Fibroblast of the aortic adventitia (primary cell): ENCODE measurements at regions not wholly inside any gene's neighbourhood (a gene's known extent, or its start where the extent isn't known, plus 50 kb on each side); places are given as distances from the start of the nearest gene placed in this dataset.

Experiments
- DNase-seq: peaks from one replicate; pipeline ENCODE4 v3.0.0-alpha.2; 2010; ENCODE audit warnings: low read depth
- H3K4me3 ChIP-seq: 2 replicates; pipeline ENCODE4 v1.5.1; 2011; ENCODE audit warnings: low read depth, mild to moderate bottlenecking, control low read depth, low read length, moderate library complexity
- TF ChIP-seq, protein P1 (sequence below): IDR thresholded peaks from 2 replicates; pipeline ENCODE4 v1.5.1; 2011; ENCODE audit warnings: mild to moderate bottlenecking, low read length, control low read depth, inconsistent platforms; ENCODE audit not compliant: insufficient read depth

DNA sequence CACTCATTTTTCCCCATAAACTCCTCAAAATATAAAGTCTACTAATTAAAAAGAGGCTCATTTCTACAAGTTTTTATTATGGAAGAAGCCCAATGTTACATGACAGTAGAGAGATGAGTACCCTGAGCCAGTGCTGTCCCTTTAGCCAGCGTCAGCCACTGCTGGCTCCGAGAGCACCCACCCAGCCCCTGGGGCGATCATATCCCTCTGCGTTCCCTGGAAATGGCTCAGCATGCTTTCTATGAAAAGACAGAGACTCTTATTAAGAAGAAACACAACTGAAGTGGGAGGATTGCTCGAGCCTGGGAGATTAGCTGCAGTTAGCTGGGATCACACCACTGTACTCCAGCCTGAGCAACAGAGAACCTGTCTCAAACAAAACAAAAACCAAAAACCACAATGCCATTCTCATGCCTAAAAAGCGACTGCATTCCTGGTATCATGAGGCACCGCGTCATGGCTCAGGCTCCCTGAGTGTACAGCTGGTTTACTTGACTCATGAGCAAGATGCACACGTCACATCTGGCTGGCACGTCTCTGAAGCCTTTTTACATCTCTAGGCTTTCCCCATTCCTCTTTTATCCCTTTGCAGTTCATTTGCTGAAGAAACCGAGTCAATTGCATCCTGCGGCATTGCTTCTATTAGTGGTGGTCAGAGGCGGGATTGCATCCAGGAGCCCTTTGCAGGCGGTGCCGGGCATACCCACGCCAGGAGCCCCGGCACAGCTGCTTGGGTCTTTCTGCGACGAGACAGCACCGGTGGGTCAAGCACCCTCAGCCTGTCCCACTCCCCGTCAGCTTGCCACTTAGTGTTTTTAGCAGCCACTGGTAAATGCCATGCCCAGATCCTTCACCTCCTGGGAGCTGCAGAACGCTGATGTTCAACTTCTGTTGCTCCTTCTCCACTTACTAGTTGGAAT, 119.9 kb downstream of the CTTN start:
- TF ChIP-seq, protein P1, sequence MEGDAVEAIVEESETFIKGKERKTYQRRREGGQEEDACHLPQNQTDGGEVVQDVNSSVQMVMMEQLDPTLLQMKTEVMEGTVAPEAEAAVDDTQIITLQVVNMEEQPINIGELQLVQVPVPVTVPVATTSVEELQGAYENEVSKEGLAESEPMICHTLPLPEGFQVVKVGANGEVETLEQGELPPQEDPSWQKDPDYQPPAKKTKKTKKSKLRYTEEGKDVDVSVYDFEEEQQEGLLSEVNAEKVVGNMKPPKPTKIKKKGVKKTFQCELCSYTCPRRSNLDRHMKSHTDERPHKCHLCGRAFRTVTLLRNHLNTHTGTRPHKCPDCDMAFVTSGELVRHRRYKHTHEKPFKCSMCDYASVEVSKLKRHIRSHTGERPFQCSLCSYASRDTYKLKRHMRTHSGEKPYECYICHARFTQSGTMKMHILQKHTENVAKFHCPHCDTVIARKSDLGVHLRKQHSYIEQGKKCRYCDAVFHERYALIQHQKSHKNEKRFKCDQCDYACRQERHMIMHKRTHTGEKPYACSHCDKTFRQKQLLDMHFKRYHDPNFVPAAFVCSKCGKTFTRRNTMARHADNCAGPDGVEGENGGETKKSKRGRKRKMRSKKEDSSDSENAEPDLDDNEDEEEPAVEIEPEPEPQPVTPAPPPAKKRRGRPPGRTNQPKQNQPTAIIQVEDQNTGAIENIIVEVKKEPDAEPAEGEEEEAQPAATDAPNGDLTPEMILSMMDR: no peak
- peak; percentile 18 for DNase-seq

DNA sequence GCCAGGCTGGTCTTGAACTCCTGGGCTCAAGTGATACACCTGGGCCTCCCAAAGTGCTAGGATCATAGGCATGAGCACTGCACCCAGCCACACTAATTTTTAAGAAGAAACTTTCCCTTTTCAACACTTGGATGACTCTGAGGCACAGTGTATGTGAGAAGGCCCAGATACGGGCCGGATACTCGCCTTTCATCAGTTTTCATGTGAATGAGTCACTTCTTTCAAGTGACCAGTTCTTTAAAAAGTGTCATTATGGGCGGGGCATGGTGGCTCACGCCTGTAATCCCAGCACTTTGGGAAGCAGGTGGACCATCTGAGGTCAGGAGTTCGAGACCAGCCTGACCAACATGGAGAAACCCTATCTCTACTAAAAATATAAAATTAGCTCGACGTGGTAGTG, 120.8 kb downstream of the CTTN start:
- DNase-seq: no peak
- H3K4me3 ChIP-seq: no peak overlapping the region
- TF ChIP-seq, protein P1: no peak

More for the DNA sequence above, 119.9 kb downstream of the CTTN start:
- H3K4me3 ChIP-seq: no peak overlapping the region

DNA sequence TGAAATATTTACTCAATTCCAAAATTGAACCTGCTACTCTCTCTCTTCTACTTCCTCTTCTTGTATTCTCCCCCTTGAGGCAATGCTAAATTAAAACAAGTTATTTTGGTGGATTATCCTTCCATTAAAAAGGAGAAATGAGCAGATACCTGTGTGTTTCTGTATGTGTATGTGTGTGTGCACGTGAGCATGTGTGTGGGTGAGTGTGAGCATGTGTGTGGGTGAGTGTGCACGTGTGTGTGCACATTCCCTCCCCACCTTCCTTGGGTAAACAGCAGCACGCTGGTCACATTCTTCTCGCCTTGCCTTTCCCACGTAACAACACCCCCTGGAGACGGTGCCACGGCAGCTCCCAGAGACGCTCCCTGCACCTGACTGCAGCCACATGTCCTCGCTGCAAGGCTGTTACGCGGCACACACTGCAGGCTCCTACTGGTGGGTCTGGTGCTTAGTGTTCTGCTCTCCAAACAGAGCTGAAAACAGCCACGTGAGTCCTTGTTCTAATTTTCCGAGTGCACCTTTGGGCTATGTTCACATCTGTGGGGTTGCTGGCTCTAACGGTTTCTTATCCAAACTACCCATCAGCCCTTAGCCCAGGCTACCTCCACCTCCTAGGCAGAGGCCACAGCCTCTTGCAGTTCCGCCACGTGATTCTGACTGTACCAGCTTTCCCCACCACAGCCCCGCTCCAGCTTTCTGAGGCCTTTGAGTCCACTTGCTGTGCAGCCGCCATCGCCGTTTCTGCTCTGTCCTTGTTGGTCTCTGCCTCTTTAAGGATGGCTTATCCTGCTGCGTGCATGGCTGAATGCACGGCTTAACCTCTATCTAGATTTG, 123.4 kb downstream of the CTTN start:
- no peak overlapping the region for H3K4me3 ChIP-seq
- DNase-seq: no peak
- TF ChIP-seq, protein P1: no peak

DNA sequence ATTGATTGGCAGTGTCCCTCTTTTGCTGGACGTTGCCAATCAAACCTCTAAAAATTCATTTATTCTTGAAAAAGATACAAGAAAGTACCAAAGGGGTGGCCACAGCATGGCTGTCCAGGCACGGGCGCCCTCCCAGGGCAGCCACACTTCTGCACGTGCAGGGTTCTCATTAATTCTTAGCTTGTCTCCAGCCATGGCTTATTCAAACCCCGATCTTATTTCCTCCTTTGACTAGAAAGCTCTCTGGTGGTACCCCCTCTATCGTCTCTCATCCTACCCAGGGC, 123.9 kb downstream of the CTTN start:
- TF ChIP-seq, protein P1: no peak
- no peak overlapping the region for H3K4me3 ChIP-seq
- no peak for DNase-seq

DNA sequence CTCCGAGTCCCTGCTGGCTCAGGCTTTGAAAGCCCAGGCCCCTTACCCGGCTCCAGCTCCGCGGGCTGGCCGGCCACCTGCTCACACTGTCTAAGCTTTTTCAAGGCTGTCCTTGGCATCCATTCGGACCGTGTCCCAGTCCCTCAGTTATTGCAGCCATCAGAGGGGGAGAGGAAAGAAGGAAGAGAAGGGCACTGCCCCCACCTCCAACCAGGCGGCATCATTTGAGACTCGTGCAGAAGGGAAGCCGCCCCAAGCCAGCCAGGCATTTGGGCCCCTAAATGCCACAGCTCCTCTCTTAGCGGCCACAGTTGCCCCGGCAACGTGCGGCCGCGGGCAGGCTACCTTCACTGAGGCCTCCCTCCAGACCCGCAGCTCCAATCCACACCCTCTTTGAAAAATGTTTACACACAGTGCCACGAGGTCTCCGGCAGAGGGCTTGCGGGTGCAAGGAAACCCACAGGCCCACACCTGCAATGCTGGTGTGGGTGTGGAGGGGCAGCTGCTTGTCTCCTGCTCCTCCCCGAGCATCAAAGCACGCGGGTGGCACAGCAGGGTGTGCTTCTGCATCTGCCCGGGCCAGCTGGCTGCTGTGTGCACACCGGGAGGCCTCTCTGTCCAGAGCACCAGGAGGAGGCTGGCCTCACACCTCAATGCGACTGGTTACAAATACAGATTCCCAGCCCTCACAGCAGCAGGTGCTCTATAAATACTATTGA, 124.4 kb downstream of the CTTN start:
- no peak overlapping the region for H3K4me3 ChIP-seq
- DNase-seq: no peak
- TF ChIP-seq, protein P1: no peak

DNA sequence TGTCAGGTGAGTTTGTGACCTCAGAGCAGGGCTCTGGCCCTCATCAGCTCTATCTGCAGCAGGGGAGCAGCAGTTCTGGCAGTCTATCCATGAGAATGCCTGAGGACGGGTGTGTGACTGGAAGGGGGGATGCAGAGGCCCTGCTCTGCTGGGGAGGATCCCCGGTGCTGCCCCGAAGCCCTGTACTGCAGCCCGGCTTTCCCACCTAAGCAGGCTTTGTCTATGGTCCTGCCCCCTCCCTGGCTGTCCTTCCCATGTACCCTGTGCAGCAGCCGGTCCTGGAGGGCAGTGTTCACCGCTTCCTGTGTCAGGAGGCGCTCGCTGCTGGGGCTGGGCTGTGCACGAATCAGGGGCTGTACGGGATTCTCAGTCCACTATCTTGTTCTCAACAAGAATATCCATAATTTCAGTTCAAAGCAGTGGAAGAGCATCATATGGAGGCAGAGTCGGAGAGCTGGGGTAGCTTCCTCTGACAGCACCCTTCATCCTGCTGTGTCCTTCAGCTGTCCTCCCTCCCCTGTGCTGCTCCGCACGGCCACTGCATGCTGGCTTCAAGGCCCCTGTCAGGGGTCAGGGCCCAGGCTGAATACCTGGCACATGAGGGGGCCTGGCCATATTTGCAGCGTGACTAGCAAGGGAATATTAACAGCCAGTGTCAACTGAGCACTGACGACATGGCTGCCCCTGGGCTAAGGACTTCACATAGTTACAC, 125.2 kb downstream of the CTTN start:
- no peak overlapping the region for H3K4me3 ChIP-seq
- no peak for DNase-seq
- TF ChIP-seq, protein P1: no peak
